GM21576 (cell line): ENCODE measurements at regions not wholly inside any gene's neighbourhood (a gene's known extent, or its start where the extent isn't known, plus 50 kb on each side); places are given as distances from the start of the nearest gene placed in this dataset.
"Not testable (repeated sequence)": the region's sequence is repeated elsewhere in the genome, so short reads cannot be mapped to it uniquely, and the experiment has no call there.

ENCODE experiments used
- ATAC-seq: cut with Tn5 transposase; IDR thresholded peaks from one replicate; pipeline ENCODE4 v1.9.1; 2021; ENCODE audit warnings: mild to moderate bottlenecking, moderate library complexity; ENCODE audit not compliant: unreplicated experiment

DNA sequence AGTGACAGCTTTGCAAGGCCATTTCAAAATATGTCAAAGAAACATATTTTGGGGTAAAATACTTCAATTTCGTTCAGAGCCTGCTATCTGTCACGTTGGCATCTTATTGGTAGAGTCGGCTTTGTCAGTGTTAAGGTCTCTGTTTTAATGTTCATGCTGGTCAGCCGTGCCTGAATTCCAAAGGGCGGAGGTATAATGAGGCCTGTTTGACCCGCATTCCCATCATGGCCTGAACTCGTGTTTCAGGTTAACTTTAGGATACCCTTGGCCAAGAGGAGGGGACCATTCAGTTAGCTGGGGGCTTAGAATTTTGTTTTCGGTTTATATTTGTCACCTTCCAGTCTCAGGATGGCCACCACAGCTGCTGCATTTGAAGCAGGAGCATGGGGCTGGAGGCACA, 236.4 kb downstream of the NFATC2 start:
- no peak for ATAC-seq

GRCh38 chr20:51305316-51306052, 237.0 kb downstream of the NFATC2 start:
- ATAC-seq, result no peak

GRCh38 chr20:51303731-51304670, 238.5 kb downstream of the NFATC2 start:
- ATAC-seq, result no peak

DNA sequence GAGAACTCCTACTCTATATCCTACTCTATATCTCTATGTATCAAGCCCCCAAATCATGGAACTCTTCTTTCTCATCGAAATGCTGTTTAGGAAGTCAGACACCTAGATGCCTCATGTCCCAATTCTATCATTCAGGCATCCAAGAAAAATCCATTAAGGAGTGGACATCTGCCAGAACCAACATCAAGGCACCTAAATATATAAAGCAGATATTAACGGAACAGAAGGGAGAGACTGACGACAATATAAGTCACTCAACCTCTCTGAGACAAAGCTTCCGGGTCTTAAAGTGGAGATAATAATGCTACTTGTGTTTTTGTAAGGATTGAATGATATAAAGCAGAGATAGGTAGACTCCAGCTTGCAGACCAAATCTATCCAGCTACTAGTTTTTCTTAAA, 241.5 kb downstream of the NFATC2 start:
- no peak for ATAC-seq

DNA sequence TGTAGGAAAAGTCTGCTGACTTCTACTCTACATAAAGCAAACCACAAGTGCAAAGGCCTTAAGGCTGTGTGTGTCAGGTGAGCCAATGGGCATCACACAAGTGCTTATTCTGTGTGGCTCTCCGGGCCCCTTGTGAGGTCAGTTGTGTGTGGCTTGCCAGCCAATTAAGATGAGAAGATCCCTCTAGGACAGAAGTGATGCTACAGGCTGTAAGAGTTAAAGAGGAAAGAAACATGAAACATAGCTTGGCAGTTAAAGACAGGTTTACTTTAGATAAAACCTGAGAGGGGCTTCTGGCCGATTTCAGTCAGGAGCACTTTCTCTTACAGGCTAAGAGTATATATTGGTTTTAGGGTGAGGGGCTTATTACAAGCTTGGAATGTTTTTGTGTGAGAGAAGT, 242.4 kb downstream of the NFATC2 start:
- no peak for ATAC-seq

DNA sequence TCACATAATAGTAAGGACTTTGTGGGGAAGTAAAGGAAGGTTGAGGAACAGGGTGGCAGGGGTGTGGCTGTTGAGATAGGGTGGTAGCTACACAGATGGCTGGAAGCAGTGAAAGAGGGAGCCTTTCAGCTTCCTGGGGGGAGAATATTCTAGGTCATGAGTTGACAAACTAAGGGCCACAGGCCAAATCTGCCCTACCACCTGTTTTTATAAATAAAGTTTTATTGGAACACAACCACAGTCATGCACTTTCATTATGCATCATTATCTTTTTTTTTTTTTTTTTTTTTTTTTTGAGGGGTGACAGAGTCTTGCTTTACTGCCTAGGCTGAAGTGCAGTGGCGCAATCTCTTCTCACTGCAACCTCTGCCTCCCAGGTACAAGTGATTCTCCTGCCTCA, 243.1 kb downstream of the NFATC2 start:
- no peak for ATAC-seq

GRCh38 chr20:51298141-51298749, 244.3 kb downstream of the NFATC2 start:
- no peak for ATAC-seq

- ATAC-seq, result no peak
Measured at GRCh38 chr20:51287628-51288413, 254.7 kb downstream of the NFATC2 start.

DNA sequence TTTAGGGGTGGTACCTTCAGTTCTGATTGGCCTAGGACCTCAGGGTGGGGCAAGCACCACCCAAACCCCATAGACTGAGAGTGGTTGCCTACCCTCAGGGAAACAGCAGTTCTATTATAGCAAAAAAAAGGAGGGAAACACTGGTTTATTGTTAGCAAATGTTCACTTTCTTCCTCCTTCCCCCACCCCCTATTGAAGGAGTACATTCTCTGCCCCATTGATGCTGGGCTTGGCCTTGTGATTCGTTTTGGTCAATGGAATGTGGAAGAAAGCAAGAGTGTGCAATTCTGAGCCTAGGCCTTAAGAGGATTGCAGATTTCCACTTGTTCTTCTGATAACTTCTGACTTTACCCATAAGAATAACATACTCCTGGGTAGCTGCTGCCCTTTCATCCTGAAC, 255.8 kb downstream of the NFATC2 start:
- no peak for ATAC-seq

- no peak for ATAC-seq
Measured at GRCh38 chr20:51285684-51286083, 256.8 kb downstream of the NFATC2 start.

- no peak for ATAC-seq
Measured at GRCh38 chr20:51284871-51285270, 257.6 kb downstream of the NFATC2 start.

GRCh38 chr20:51284176-51284575, 258.3 kb downstream of the NFATC2 start:
- ATAC-seq, result no peak

GRCh38 chr20:51281521-51281920, 258.6 kb upstream of the KCNG1 start:
- no peak for ATAC-seq

DNA sequence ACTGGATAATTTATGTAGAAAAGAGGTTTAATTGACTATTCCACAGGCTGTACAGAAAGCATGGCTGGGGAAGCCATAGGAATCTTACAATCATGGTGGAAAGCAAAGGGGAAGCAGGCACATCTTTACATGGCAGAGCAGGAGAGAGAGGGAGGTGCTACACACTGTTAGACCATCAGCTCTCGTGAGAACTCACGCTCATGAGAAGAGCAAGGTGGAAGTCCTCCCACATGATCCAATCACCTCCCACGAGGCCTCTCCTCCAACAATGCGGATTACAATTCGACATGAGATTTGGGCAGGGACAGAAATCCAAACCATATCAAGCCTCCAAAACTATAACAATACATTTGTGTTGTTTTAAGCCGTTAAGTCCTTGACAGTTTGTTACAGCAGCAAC, 257.1 kb upstream of the KCNG1 start:
- no peak for ATAC-seq

DNA sequence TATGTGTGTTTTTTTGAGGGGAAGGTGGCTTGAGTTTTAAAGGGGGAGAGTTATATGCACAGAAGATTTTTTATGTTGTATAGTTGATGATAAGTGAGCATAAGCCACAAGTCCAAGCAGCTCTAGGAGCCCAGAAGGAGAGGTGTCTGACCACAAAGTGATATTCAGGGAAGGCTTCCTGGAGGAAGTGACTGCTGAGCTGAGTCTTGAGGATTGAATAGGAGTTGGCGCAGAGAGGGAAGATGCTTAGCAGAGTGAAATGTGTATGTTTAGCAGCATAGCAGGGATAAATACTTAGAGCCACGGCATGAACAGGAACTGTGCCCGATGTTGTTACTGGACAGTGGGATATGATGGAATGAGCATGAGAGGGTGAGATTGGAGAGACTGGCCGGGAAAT, 255.1 kb upstream of the KCNG1 start:
- no peak for ATAC-seq

- no peak for ATAC-seq
Measured at GRCh38 chr20:51276296-51276695, 253.4 kb upstream of the KCNG1 start.

GRCh38 chr20:51275826-51276225, 252.9 kb upstream of the KCNG1 start:
- no peak for ATAC-seq

- no peak for ATAC-seq
Measured at GRCh38 chr20:51275181-51275580, 252.3 kb upstream of the KCNG1 start.

GRCh38 chr20:51272401-51272800, 249.5 kb upstream of the KCNG1 start:
- ATAC-seq, result no peak

GRCh38 chr20:51271931-51272330, 249.0 kb upstream of the KCNG1 start:
- no peak for ATAC-seq

DNA sequence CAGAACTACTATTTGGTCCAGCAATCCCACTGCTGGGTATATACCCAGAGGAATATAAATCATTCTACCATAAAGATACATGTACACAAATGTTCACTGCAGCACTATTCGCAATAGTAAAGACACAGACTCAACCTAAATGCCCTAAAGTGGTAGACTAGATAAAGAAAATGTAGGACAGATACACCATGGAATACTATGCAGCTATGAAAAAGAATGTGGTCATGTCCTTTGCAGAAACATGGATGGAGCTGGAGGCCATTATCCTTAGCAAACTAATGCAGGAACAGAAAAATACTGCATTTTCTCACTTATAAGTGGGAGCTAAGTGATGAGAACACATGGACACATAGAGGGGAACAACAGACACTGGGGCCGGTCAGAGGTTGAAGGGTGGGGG, 248.4 kb upstream of the KCNG1 start:
- not testable (repeated sequence) for ATAC-seq
